ENCODE measurements at regions not wholly inside any gene's neighbourhood (a gene's known extent, or its start where the extent isn't known, plus 50 kb on each side); places are given as distances from the start of the nearest gene placed in this dataset.

DNA sequence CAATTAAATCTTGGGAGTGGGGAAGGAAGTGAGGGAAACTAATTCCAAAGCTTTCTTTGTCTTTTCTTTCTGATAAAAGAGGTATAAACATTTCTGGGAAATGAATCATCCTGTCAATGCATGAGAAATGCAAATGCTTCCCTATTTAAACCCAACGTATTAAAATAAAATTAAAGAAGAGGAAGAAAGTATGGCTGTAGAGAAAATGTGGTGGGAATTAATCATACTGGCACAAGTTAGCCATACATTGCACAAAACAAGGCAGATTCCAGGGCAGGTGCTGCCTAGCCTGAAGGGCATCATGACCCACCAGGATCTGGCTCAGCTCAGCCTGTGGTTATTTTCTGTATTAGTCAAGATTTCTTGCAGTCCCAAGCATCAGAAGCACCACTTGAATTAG lies 338.0 kb downstream of the NYAP2 start:
- H3K36me3 Mint-ChIP-seq (ENCODE audit: insufficient read depth in 1 of 3, low read depth in 3 of 3), result no peaks in the 10 kb centered on the region

More for the DNA sequence above, 338.0 kb downstream of the NYAP2 start:
- Histone ChIP-seq H3T11ph (ENCODE audit: low read length) (no peak overlapping the region), H3K4me1 (ENCODE audit: insufficient read depth, low read length) (no peaks in the 10 kb centered on the region), H2BK20ac (ENCODE audit: low read depth, low read length, poor library complexity, severe bottlenecking) (no peak overlapping the region), H3K18ac (ENCODE audit: insufficient read length, low read depth, low read length) (no peak overlapping the region), H2BK5ac (ENCODE audit: insufficient read length, low read length) (no peak overlapping the region), H3K79me2 (ENCODE audit: insufficient read depth, low read length) (no peaks in the 10 kb centered on the region), H3K79me1 (ENCODE audit: insufficient read depth, low read depth, low read length, poor library complexity, severe bottlenecking) (no peaks in the 10 kb centered on the region), H3K23ac (ENCODE audit: insufficient read length, low read depth, low read length) (no peak overlapping the region), H3K56ac (ENCODE audit: insufficient read length, low read depth, low read length) (no peak overlapping the region), H4K8ac (replicated peaks; ENCODE audit: insufficient read length, low read depth, low read length) (no peak overlapping the region), H3K9ac (ENCODE audit: extremely low read depth, insufficient read length, low read length) (no peak overlapping the region), H4K5ac (ENCODE audit: insufficient read length, low read depth, low read length) (no peak overlapping the region), H2AK5ac (ENCODE audit: insufficient read length, low read length) (no peak overlapping the region), H3K4ac (ENCODE audit: low read depth, low read length) (no peak overlapping the region), H2BK120ac (ENCODE audit: low read depth, low read length, poor library complexity, severe bottlenecking) (no peak overlapping the region), H3K27ac (ENCODE audit: insufficient read length, low read depth, low read length) (no peak overlapping the region), H3K4me2 (ENCODE audit: insufficient read depth, insufficient read length, low read length) (no peak overlapping the region), H2BK15ac (ENCODE audit: low read depth, low read length) (no peak overlapping the region), H3K23me2 (ENCODE audit: insufficient read length, low read depth, low read length, poor library complexity, severe bottlenecking) (no peaks in the 10 kb centered on the region), H3K27me3 (ENCODE audit: insufficient read depth, low read length) (no peaks in the 10 kb centered on the region), H3K9me3 (ENCODE audit: control insufficient read depth, low read depth, low read length) (no peaks in the 10 kb centered on the region), H3K14ac (ENCODE audit: insufficient read depth, low read length) (no peak overlapping the region), H4K91ac (ENCODE audit: insufficient read length, low read depth, low read length) (no peak overlapping the region), H4K20me1 (ENCODE audit: control insufficient read depth, insufficient read depth, insufficient read length) (no peaks in the 10 kb centered on the region), H2AFZ (ENCODE audit: low read length) (no peak overlapping the region), H2BK12ac (ENCODE audit: insufficient read length, low read depth, low read length) (no peak overlapping the region)
- H3K4me1 Mint-ChIP-seq, result peaks cover 0 to 6% of the 10 kb centered on the region in 2 experiments; a peak in 1 of 4 replicates
- no peak overlapping the region for H3K4me3 Mint-ChIP-seq
- WGBS (ENCODE audit: extremely low coverage, insufficient read length, low lambda C conversion rate), result no CpG with 5 or more reads among the region's 1 CpG
- no peaks in the 10 kb centered on the region for H3K9me3 Mint-ChIP-seq
- peaks cover 6% of the 10 kb centered on the region for H3K27me3 Mint-ChIP-seq (ENCODE audit: low read depth)
- TF ChIP-seq, protein P1, sequence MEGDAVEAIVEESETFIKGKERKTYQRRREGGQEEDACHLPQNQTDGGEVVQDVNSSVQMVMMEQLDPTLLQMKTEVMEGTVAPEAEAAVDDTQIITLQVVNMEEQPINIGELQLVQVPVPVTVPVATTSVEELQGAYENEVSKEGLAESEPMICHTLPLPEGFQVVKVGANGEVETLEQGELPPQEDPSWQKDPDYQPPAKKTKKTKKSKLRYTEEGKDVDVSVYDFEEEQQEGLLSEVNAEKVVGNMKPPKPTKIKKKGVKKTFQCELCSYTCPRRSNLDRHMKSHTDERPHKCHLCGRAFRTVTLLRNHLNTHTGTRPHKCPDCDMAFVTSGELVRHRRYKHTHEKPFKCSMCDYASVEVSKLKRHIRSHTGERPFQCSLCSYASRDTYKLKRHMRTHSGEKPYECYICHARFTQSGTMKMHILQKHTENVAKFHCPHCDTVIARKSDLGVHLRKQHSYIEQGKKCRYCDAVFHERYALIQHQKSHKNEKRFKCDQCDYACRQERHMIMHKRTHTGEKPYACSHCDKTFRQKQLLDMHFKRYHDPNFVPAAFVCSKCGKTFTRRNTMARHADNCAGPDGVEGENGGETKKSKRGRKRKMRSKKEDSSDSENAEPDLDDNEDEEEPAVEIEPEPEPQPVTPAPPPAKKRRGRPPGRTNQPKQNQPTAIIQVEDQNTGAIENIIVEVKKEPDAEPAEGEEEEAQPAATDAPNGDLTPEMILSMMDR (conservative IDR thresholded peaks at IDR 0.05), result no peak
- no peak overlapping the region for H3K27ac Mint-ChIP-seq
- DNase-seq, result no peak

Data from H9 (cell line).